ENCODE measurements at regions not wholly inside any gene's neighbourhood (a gene's known extent, or its start where the extent isn't known, plus 50 kb on each side); places are given as distances from the start of the nearest gene placed in this dataset.

GRCh38 chr10:112871021-112871420 is 79.0 kb upstream of the TCF7L2 start:
- no peak for DNase-seq

GRCh38 chr10:112872728-112873127 is 77.3 kb upstream of the TCF7L2 start:
- DNase-seq, result no peak

GRCh38 chr10:112873541-112873940 is 76.5 kb upstream of the TCF7L2 start:
- DNase-seq, result no peak

GRCh38 chr10:112874982-112875381 is 75.1 kb upstream of the TCF7L2 start:
- no peak for DNase-seq

GRCh38 chr10:112875476-112876267 is 74.4 kb upstream of the TCF7L2 start:
- no peak for DNase-seq

- no peak for DNase-seq
These were observed 69.2 kb upstream of the TCF7L2 start for GRCh38 chr10:112880633-112881530.

- no peak for DNase-seq
These were observed 66.5 kb upstream of the TCF7L2 start for GRCh38 chr10:112883360-112884178.

- DNase-seq, result no peak
These were observed 65.9 kb upstream of the TCF7L2 start for GRCh38 chr10:112884179-112884504.

GRCh38 chr10:112886463-112886862 is 63.6 kb upstream of the TCF7L2 start:
- DNase-seq, result no peak

GRCh38 chr10:112887968-112888367 is 62.1 kb upstream of the TCF7L2 start:
- no peak for DNase-seq

- DNase-seq, result no peak
These were observed 54.8 kb upstream of the TCF7L2 start for GRCh38 chr10:112895292-112895691.

- no peak for DNase-seq
These were observed 53.8 kb upstream of the TCF7L2 start for GRCh38 chr10:112896273-112896672.

- DNase-seq, result no peak
These were observed 53.3 kb upstream of the TCF7L2 start for GRCh38 chr10:112896722-112897121.

- DNase-seq, result peak in 4 of 51 donors; percentile 2 to 12 (median 3)
These were observed 51.3 kb upstream of the TCF7L2 start for GRCh38 chr10:112898540-112899390.

GRCh38 chr10:112899391-112900065 is 50.5 kb upstream of the TCF7L2 start:
- DNase-seq, result no peak
